HG02852 (cell line): ENCODE measurements at regions not wholly inside any gene's neighbourhood (a gene's known extent, or its start where the extent isn't known, plus 50 kb on each side); places are given as distances from the start of the nearest gene placed in this dataset.
A peak's percentile ranks its signal among the peaks of the same experiment; 100 is the strongest.

Experiments
- ATAC-seq: cut with Tn5 transposase; IDR thresholded peaks from one replicate; pipeline ENCODE4 v1.9.1; 2021; ENCODE audit warnings: mild to moderate bottlenecking, moderate library complexity; ENCODE audit not compliant: unreplicated experiment

GRCh38 chr6:148140772-148141557, 201.7 kb upstream of the SASH1 start:
- ATAC-seq = no peak

GRCh38 chr6:148142821-148143220, 199.8 kb upstream of the SASH1 start:
- ATAC-seq = no peak

- ATAC-seq = no peak
These were observed 198.9 kb upstream of the SASH1 start for GRCh38 chr6:148143771-148144170.

GRCh38 chr6:148144917-148145521, 197.6 kb upstream of the SASH1 start:
- peak; percentile 73 for ATAC-seq

GRCh38 chr6:148146717-148147462, 195.7 kb upstream of the SASH1 start:
- no peak for ATAC-seq

GRCh38 chr6:148147463-148147830, 195.2 kb upstream of the SASH1 start:
- no peak for ATAC-seq

GRCh38 chr6:148151896-148152643, 190.6 kb upstream of the SASH1 start:
- no peak for ATAC-seq

- no peak for ATAC-seq
These were observed 188.0 kb upstream of the SASH1 start for GRCh38 chr6:148154668-148155067.

- ATAC-seq = no peak
These were observed 187.3 kb upstream of the SASH1 start for GRCh38 chr6:148155293-148155692.

- no peak for ATAC-seq
These were observed 184.8 kb upstream of the SASH1 start for GRCh38 chr6:148157841-148158240.

GRCh38 chr6:148164645-148165044, 178.0 kb upstream of the SASH1 start:
- ATAC-seq = no peak

- peak; percentile 57 for ATAC-seq
These were observed 176.2 kb upstream of the SASH1 start for GRCh38 chr6:148166339-148166968.

GRCh38 chr6:148169706-148170105, 172.9 kb upstream of the SASH1 start:
- no peak for ATAC-seq

- no peak for ATAC-seq
These were observed 172.4 kb upstream of the SASH1 start for GRCh38 chr6:148170286-148170685.

GRCh38 chr6:148173548-148173947, 169.1 kb upstream of the SASH1 start:
- ATAC-seq = no peak

- no peak for ATAC-seq
These were observed 167.0 kb upstream of the SASH1 start for GRCh38 chr6:148175550-148176188.

- no peak for ATAC-seq
These were observed 164.9 kb upstream of the SASH1 start for GRCh38 chr6:148177589-148178233.

- ATAC-seq = no peak
These were observed 162.9 kb upstream of the SASH1 start for GRCh38 chr6:148179786-148180185.

- ATAC-seq = no peak
These were observed 160.3 kb upstream of the SASH1 start for GRCh38 chr6:148182378-148182777.

- ATAC-seq = no peak
These were observed 158.9 kb upstream of the SASH1 start for GRCh38 chr6:148183776-148184175.
